Endothelial cell of umbilical vein (primary cell): ENCODE measurements at regions not wholly inside any gene's neighbourhood (a gene's known extent, or its start where the extent isn't known, plus 50 kb on each side); places are given as distances from the start of the nearest gene placed in this dataset.

Source experiments
- BruUV-seq: library from RNA; stranded (reverse); fragments of 400-500 nt; replicated peaks from 2 replicates; lab custom pipeline; 2021; lab: Mats Ljungman, UMichigan
- CTCF ChIA-PET: fragments of 300-600, 350-600 bp; sonication (Branson Sonifier 250); formaldehyde crosslinking; loops from one replicate; lab custom pipeline; 2021; ENCODE audit warnings: antibody characterized with exemption, inconsistent platforms; lab: Charles Lee
- POLR2A ChIA-PET: fragments of 300-600, 350-600 bp; sonication (Branson Sonifier 250); formaldehyde crosslinking; loops from one replicate; lab custom pipeline; 2021; ENCODE audit warnings: antibody characterized with exemption, inconsistent platforms; lab: Charles Lee
- DNase-seq: peaks from one replicate; pipeline ENCODE4 v3.0.0-alpha.2; 2011; ENCODE audit warnings: low read depth, low spot score
- FAIRE-seq: peaks from 2 replicates; lab custom pipeline; 2011; peaks lifted over from hg19 to GRCh38; lab: Jason Lieb, UNC
- H2AFZ ChIP-seq: 2 replicates; pipeline ENCODE4 v1.6.0; 2012; ENCODE audit warnings: low read depth, low read length, control low read depth, inconsistent platforms
- H3K27ac ChIP-seq: 2 replicates; pipeline ENCODE4 v1.5.1; 2011; ENCODE audit warnings: low read depth, mild to moderate bottlenecking, control low read depth, low read length, moderate library complexity; ENCODE audit not compliant: insufficient read depth
- H3K27me3 ChIP-seq, 2 experiments: 2 replicates each; pipeline versions ENCODE4 v1.6.0 to v1.6.1; 2011; ENCODE audit warnings: low read length in 2 of 2, mixed read lengths in 1 of 2; ENCODE audit not compliant: control insufficient read depth in 2 of 2, insufficient read depth in 2 of 2
- H3K36me3 ChIP-seq, 2 experiments: 2 replicates in 1 of 2; 3 replicates in 1 of 2; pipeline ENCODE4 v1.5.1; 2011; ENCODE audit warnings: low read length in 2 of 2, mild to moderate bottlenecking in 1 of 2, moderate library complexity in 1 of 2; ENCODE audit not compliant: control insufficient read depth in 2 of 2, insufficient read depth in 2 of 2; ENCODE audit errors: extremely low read depth in 1 of 2
- H3K4me1 ChIP-seq: 3 replicates; pipeline ENCODE4 v1.5.1; 2011; ENCODE audit warnings: mild to moderate bottlenecking, low read length; ENCODE audit not compliant: control insufficient read depth, insufficient read depth; ENCODE audit errors: extremely low read depth
- H3K4me2 ChIP-seq: 2 replicates; pipeline ENCODE4 v1.6.1; 2011; ENCODE audit warnings: low read length, control low read depth, mixed read lengths; ENCODE audit not compliant: insufficient read depth
- H3K4me3 ChIP-seq, 3 experiments: fragments of 200-600 bp in 1 of 3; sonication (generic), shearing (Covaris generic) in 1 of 3; replicated peaks in 1 of 3; 2 replicates each; pipeline ENCODE4 v1.5.1; 2011 to 2016; ENCODE audit warnings: control low read depth in 3 of 3, low read length in 3 of 3, mild to moderate bottlenecking in 2 of 3, inconsistent platforms in 1 of 3, low read depth in 1 of 3, moderate library complexity in 1 of 3; ENCODE audit not compliant: insufficient read depth in 1 of 3
- H3K79me2 ChIP-seq: 2 replicates; pipeline ENCODE4 v1.6.0; 2012; ENCODE audit warnings: low read length, inconsistent platforms; ENCODE audit not compliant: control insufficient read depth, insufficient read depth
- H3K9ac ChIP-seq: replicated peaks from 2 replicates; pipeline ENCODE3; 2011; ENCODE audit warnings: low read length, control low read depth; ENCODE audit not compliant: insufficient read depth; ENCODE audit errors: extremely low read depth
- H3K9me1 ChIP-seq: replicated peaks from 3 replicates; pipeline ENCODE4 v1.6.0; 2011; ENCODE audit warnings: mild to moderate bottlenecking, low read length; ENCODE audit not compliant: control insufficient read depth, insufficient read depth; ENCODE audit errors: extremely low read depth
- H3K9me3 ChIP-seq: replicated peaks from 2 replicates; pipeline ENCODE4 v1.5.1; 2012; ENCODE audit warnings: low read length, inconsistent platforms; ENCODE audit not compliant: control insufficient read depth, insufficient read depth
- H4K20me1 ChIP-seq: replicated peaks from 2 replicates; pipeline ENCODE3; 2011; ENCODE audit warnings: mild to moderate bottlenecking, low read length; ENCODE audit not compliant: control insufficient read depth, insufficient read depth; ENCODE audit errors: extremely low read depth
- CTCF ChIP-seq, 2 donors: IDR thresholded peaks; 1 replicate in 1 of 2; 2 replicates in 1 of 2; pipeline ENCODE4 v1.5.1; 2011; ENCODE audit warnings: low read length in 2 of 2, mild to moderate bottlenecking in 2 of 2, moderate library complexity in 2 of 2, control low read depth in 1 of 2, inconsistent platforms in 1 of 2, low read depth in 1 of 2; ENCODE audit not compliant: insufficient read depth in 1 of 2; ENCODE audit errors: extremely low read depth in 1 of 2
- EZH2 ChIP-seq: IDR thresholded peaks from 2 replicates; pipeline ENCODE4 v1.6.1; 2012; ENCODE audit warnings: borderline replicate concordance, low read depth, mild to moderate bottlenecking, moderate library complexity, low read length, inconsistent platforms; ENCODE audit not compliant: severe bottlenecking
- GATA2 ChIP-seq: IDR thresholded peaks from 2 replicates; pipeline ENCODE4 v1.7.0; 2011; ENCODE audit warnings: low read depth, mild to moderate bottlenecking, moderate library complexity, mixed read lengths, low read length; ENCODE audit not compliant: insufficient read length, insufficient read depth
- JUN ChIP-seq: IDR thresholded peaks from 2 replicates; pipeline ENCODE4 v1.6.1; 2011; ENCODE audit warnings: borderline replicate concordance, low read depth; ENCODE audit not compliant: insufficient read length, insufficient read depth
- MAX ChIP-seq: IDR thresholded peaks from 2 replicates; pipeline ENCODE4 v1.6.1; 2011; ENCODE audit not compliant: insufficient read depth, insufficient read length
- MYC ChIP-seq: IDR thresholded peaks from one replicate; pipeline ENCODE4 v1.6.1; 2011; ENCODE audit warnings: mild to moderate bottlenecking, low read depth, low read length
- POLR2A ChIP-seq: IDR thresholded peaks from 2 replicates; pipeline ENCODE4 v1.6.1; 2012; ENCODE audit warnings: low read depth, mild to moderate bottlenecking, control low read depth, low read length
- POLR2AphosphoS5 ChIP-seq: IDR thresholded peaks from 2 replicates; pipeline ENCODE4 v1.6.1; 2012; ENCODE audit warnings: low read depth, mild to moderate bottlenecking, control low read depth, low read length, moderate library complexity; ENCODE audit not compliant: insufficient read depth
- dilution Hi-C: fragments of 300-500 bp; cut with MboI; formaldehyde crosslinking; loops from one replicate; pipeline ENCODE4 v1.15.0; 2019; ENCODE audit warnings: low sequenced_read_pairs; ENCODE audit not compliant: extremely low pct_ligation_motif_present
- intact Hi-C: fragments of 100-400 bp; cut with micrococcal nuclease; formaldehyde crosslinking; loops from one replicate; pipeline ENCODE4 v1.10.0; 2022

GRCh38 chr9:113695901-113696300 is 180.2 kb upstream of the ZNF618 start:
- H2AFZ ChIP-seq: no peak overlapping the region
- CTCF ChIA-PET: no interaction called here

GRCh38 chr9:113701774-113702755 is 174.0 kb upstream of the ZNF618 start:
- dilution Hi-C loops: no loop called here
- Histone ChIP-seq H4K20me1 (no peaks in the 10 kb centered on the region), H3K9me3 (no peaks in the 10 kb centered on the region), H3K27me3 (peaks cover 3 to 9% of the 10 kb centered on the region in 2 experiments), H3K9me1 (no peaks in the 10 kb centered on the region), H3K9ac (no peak overlapping the region), H3K27ac (no peak overlapping the region), H3K79me2 (no peaks in the 10 kb centered on the region), H3K4me1 (peaks cover 5% of the 10 kb centered on the region), H3K4me3 (no peak overlapping the region), H3K4me2 (no peak overlapping the region), H2AFZ (no peak overlapping the region), H3K36me3 (no peaks in the 10 kb centered on the region)
- no peak for FAIRE-seq
- ChIA-PET POLR2A (no interaction called here), CTCF (no interaction called here)
- DNase-seq: no peak
- TF ChIP-seq POLR2A: no peak
- TF ChIP-seq MAX: no peak
- no peak for TF ChIP-seq CTCF (IDR thresholded peaks at IDR 0.05; ENCODE audit: extremely low read depth in 1 of 2, insufficient read depth in 1 of 2, low read depth in 1 of 2, low read length in 2 of 2)
- TF ChIP-seq POLR2AphosphoS5: no peak
- no peak for TF ChIP-seq JUN
- BruUV-seq: no TSS peak
- intact Hi-C loops: no loop called here

More at GRCh38 chr9:113695901-113696300, 180.2 kb upstream of the ZNF618 start:
- BruUV-seq: no TSS peak
- dilution Hi-C loops (no loop called here), intact Hi-C loops (no loop called here)
- Histone ChIP-seq H4K20me1 (no peaks in the 10 kb centered on the region), H3K4me1 (no peaks in the 10 kb centered on the region), H3K79me2 (no peaks in the 10 kb centered on the region), H3K27ac (no peak overlapping the region), H3K9ac (no peak overlapping the region), H3K4me2 (no peak overlapping the region), H3K9me1 (no peaks in the 10 kb centered on the region), H3K27me3 (peaks cover 18 to 19% of the 10 kb centered on the region in 2 experiments), H3K9me3 (no peaks in the 10 kb centered on the region), H3K4me3 (no peak overlapping the region), H3K36me3 (no peaks in the 10 kb centered on the region)
- POLR2A ChIA-PET: no interaction called here
- FAIRE-seq: no peak
- no peak for DNase-seq
- no peak for TF ChIP-seq EZH2
- no peak for TF ChIP-seq MYC
- no peak for TF ChIP-seq GATA2
- no peak for TF ChIP-seq POLR2A
